Fibroblast of skin of right biceps (primary cell): ENCODE measurements at regions not wholly inside any gene's neighbourhood (a gene's known extent, or its start where the extent isn't known, plus 50 kb on each side); places are given as distances from the start of the nearest gene placed in this dataset.

ENCODE experiments used
- DNase-seq: peaks from one replicate; pipeline ENCODE4 v3.0.0-alpha.2; 2013

DNA sequence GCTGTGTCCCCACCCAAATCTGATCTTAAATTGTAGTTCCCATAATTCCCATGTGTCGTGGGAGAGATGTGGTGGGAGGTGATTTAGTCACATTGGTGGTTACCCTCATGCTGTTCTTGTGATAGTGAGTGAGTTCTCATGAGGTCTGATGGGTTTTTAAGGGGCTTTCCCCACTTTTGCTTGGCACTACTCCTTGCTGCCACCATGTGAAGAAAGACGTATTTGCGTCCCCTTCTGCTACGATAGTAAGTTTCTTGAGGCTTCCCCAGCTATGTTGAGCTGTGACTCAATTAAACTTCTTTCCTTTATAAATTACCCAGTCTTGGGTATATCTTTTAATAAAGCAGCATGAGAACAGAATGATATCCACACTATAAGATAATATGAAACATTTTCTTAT lies 1023.4 kb downstream of the TLE4 start:
- no peak for DNase-seq

DNA sequence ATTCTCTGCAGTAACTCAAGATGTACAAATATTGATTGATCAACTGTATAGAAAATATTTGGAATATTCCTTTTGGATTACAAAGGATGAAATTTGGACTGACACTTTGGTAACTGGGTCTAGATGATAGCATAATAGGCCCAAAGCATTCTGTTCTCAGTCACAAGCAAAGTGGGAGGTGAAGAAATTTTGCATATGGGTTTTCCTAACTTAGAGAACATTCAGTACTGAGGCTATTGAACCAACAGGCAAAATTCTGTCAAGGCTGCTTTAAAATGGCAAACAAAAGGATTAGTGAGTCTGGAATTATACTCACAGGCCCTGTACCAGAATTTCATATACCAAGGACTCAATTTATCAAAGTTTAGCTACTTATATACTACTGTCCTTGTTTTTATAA lies 1020.6 kb downstream of the TLE4 start:
- no peak for DNase-seq

DNA sequence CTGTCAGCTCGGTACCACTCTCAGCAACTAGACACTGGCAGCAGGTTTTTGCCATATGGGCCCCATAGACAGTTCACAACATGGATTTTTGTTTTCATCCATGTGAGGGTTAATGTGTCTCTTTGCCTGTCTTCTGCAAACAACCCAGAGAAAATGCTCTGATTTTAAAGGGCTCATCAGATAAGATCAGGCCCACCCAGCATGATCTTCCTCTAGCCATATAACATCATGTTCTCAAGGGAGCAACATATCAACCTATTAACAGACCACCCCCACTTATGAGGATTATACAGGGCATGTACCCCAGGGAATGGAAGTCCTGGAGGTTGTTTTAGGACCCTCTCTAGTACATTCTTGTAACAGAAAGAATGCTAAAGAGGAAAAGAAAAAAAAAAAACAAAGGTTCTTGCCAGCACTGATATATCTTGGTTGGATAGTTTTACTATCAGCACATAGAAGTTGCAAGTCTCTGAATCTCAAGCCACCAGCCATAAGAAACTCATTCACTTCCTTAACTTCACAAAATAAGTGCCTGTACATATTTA lies 1015.1 kb downstream of the TLE4 start:
- no peak for DNase-seq

DNA sequence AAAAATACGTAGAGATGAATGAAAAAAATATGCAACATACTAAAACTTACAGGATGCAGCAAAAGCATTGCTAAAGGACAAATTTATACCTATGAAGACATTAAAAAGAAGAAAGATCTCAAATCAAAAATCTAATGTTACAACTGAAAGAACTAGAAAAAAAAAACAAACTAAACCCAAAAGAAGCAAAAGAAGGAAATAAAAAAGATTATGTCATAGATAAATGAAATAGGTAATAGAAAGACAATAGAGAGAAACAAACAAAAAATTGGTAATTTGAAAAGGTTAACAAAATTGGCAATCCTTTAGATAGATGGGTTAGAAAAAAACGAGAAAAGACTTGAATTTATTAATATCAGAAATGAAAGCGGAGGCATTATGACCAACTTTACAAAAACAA lies 1000.2 kb downstream of the TLE4 start:
- DNase-seq: no peak

DNA sequence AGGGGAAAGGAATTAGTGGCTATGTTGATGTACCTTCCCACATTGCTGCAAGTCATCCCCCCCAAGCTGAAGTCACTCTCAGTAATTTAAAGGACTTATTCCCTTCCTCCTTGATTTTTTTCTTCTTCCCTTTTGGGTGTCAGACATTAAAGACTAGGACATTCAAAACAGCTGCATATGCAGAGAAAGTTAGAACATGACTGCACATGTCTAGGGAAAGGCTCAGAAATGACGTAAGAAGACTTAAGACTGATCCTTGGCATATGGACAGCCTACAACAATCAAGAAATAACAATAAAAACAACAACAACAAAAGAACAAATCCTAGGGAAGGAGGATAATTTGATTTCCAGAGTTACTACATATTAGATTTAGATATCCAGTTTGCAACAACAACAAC lies 997.5 kb downstream of the TLE4 start:
- no peak for DNase-seq

DNA sequence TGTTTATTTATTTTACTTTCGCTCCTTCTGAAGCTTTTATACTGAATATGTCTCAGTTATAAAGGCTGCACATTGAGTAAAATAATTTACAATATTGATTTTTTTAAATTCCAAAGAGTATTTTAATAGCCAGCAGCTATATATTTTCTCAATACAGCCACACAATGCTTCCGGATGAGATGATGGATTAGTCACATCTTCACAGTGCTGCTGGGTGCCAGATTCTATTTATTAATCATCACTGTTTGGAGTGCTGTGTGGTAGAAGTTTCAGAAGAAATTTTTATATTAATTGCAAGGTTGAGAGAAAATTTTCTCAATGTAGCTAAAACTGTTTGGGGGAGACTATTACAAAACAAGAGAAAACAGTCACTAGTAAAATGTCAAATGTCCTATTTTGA lies 989.8 kb downstream of the TLE4 start:
- DNase-seq: no peak

DNA sequence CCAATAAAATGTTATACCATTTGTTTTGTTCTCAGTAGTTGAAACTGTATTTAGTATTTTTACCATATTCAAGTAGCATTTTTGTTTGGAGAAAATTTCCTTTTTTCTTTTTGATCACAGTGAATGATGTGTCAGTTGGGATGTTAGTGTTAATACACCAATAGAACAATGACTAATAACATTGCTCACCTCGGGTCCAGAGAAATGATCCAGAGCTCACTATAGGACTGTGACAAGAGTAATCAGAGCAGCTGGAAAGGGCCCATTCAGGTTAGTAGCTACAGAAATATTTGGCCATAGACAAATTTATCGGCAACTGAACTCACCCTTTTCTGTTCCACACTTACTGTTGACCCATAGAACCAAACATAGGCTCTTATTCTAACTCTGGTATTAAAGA lies 989.2 kb downstream of the TLE4 start:
- DNase-seq: no peak

DNA sequence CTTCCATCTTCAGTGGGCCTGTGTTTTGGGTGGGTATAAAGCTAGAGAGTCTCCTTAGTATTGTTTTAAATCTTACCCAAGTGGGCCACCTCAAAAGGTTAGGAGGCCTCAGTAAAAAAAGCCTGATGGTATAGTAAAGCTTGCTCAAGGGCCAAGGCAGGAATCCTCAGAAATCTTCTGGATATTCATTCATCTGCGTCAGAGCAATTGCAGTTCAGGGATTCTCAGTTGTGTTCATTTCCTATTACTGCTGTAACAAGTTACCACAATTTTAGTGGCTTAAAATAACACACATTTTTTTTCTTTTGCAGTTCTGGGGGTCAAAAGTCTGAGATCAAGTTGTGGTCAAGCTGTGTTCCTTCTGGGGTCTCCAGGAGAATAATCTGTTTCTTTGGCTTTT lies 985.5 kb downstream of the TLE4 start:
- DNase-seq: no peak

DNA sequence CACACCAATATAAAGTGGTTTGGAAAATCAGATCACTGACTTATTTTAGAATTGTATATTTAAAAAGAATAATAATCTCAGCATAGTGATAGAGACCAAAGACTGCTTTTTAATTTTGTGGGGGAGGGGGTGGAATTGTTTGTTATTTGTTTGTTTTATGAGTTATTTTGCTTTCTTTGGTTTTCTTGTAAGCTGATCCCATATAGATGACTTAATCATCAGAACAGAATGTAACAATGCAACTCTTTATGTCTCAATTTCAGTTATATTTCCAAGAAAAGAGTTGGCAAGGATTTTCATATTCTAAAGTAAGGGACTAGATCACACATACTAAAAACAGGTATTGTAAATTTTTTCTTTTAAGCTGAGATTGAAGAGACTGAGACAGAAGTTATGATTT lies 984.9 kb downstream of the TLE4 start:
- no peak for DNase-seq

DNA sequence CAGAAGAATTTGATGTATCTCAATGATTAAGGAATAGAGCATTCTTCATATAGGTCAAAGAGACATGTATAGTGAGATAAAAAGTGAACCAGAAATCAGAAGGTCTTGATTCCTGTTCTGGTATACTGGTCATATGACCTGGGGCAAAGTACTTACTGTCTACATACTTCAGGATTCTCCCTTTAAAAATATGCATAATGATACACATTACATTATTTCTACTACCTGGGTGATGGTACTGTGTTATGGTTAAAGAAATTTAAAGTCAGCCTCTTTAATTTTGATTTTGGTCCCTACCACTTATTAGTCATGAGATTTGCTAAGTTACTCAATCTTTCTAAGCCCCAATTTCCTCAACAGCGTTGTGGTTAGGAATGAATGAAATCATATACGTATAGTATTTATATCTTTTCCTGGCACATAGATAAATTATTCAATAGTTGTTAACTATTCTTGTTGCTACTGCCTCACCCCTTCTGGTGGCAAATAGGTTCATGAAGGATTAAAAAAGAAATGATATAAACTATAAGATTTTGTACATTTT lies 984.1 kb downstream of the TLE4 start:
- peak; percentile 18 for DNase-seq

DNA sequence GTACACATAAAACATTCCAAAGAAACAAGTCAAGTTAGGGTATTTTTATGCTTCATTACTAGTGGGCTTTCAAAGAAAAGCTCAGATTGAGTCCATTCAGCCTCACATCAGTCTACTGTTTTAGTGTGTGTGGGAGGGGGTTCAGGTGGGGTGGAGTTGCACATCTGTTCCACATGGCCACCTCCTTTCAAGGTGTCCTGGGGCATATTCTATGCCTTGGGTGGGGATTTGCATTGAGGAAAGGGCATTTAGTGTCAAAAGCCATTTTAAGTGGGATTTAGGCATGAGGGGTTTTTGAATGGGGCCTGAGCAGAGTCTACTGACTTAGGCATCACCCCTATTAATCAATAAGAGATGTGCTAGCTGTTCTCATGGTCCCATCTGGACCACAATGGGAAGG lies 983.1 kb downstream of the TLE4 start:
- DNase-seq: no peak

DNA sequence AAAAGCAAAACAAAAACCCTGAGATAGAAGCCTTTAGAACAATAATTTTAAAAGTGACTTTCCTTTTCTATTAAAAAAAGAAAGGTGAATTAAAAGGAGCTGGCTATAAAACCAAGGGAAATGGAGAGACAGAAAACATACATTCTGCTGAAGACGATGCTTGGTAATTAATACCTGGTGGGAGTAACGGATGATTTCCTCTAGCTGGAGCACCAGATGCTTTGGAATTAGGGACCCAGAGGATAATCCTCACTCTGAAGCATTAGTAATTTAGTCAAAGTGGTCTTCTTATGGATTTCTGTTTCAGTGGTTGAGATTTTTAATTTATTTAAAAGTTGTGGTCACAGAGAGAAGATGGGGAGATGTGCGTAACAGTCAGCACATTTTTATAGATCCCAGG lies 982.5 kb downstream of the TLE4 start:
- DNase-seq: no peak

DNA sequence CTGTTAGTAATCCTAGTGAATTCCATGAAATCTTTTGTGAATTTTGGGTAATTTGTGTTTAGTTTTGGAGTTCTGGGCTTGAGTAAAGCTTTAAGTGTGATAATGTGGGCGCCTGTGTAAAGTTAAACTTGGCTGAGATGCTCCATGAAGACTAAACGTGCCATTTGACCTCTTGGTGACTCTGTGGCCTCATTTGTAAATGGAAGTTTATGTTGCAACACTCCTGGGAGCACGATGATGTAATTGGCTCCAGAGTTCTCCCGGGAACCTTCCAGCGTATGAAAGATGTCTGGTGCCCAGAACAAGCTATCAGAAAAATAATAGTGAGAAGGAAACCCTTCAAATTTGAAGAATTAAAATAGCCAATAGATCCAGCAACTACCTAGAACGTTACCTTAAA lies 981.2 kb downstream of the TLE4 start:
- DNase-seq: no peak

DNA sequence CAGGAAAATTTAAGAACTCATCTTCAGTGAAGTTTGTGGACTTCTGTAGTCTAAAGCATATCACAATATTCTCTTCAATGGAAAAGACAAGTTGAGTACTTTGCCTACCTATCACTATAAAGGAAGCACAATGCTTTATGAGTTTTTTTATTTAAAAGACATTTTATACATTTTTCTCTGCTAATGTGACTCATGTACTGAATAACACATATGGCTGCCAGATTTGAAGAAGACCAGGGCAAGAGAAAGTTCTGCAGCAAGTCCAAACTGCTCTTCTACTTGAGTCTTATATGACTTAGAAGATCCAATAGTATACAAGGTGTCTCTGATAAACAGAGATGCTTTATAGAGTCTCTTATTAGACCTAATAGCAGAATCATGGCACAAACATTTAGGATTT lies 978.4 kb downstream of the TLE4 start:
- no peak for DNase-seq

DNA sequence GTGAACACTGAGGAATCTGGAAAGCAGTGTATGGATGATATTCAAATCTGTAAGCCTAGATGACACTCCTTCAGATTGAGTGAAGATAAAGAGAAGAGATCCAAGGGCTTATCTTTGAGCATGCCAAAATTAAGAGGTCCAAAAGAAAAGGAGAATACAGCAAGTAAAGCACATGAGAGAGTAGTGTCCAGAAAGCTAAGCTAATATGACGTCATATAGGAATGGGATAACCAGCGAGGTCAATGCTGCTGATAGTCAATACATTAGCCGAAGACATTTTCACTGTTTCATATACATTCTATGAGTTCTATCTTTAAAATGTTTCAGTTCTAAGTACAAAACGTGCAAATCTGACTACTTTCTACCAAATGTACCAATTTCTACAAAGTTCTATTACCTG lies 975.8 kb downstream of the TLE4 start:
- no peak for DNase-seq

DNA sequence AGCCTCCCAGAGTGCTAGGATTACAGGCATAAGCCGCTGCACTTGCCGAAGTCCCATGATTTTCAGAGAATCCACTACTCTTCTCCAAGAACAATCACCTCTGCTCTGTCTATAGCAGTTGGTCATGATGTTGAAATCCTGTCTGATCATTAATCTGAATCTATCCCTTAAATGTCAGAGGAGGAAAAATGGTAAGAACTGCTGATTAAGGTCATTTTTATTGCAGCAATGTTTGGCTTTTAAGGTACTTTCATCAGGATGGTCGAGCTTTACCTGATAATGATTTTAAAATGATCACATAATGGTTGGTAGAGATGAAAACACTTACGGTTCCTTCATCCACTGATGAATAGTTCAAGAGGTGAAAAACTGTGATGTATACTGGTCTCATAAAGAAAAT lies 968.6 kb downstream of the TLE4 start:
- no peak for DNase-seq

DNA sequence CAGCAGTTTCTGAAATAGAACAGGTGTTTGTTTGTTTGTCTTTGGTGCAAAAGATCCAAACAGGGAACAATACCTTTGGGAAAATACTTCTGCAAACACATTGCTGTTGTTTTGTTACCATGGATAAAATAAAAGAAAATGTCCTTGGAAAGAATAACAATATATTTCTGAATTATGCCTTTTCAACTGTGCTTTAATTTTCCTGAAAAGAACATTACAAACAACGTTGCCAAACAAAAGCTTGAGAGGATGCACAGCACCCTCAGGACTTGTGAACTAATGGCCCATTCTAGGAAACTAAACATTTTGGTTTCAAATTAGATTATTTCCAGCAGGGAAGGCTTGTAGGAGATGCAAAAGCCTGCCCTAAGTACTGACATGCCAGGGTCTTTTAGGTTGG lies 967.2 kb downstream of the TLE4 start:
- DNase-seq: no peak

DNA sequence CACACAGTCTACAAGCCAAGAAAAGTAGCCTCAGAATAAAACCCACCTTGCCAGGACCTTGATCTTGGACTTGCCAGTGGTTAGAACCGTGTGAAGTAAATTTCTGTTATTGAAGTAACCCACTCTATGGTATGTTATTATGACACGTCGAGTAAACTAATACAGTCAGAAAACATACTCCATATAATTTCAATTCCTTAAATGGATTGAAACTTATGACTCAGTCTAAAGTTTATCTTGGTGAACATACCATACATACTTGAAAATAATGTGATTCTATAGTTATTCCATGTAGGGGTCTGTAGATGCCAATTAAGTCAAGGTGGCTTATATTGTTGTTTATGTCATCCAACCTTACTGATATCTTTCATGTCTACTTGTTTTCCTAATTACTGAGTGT lies 950.7 kb downstream of the TLE4 start:
- DNase-seq: peak; percentile 7

DNA sequence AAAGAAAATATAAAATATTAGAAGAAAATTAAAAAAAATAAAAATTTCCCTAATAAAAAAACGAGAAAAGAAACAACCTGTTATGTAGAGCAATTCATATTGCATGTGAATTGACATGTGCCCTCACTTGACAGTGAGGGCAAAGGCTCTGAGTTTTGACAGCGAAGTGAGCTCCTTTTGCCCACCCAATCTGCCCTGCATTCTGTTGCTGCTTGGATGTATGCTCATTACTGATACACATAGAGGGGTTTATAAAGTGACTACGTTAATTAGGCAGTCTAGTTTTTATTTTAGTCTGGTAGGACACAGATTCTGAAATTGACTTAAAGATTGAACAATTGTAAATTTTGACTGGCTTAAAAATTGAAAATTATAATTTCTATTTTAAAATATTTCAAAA lies 949.4 kb downstream of the TLE4 start:
- no peak for DNase-seq

DNA sequence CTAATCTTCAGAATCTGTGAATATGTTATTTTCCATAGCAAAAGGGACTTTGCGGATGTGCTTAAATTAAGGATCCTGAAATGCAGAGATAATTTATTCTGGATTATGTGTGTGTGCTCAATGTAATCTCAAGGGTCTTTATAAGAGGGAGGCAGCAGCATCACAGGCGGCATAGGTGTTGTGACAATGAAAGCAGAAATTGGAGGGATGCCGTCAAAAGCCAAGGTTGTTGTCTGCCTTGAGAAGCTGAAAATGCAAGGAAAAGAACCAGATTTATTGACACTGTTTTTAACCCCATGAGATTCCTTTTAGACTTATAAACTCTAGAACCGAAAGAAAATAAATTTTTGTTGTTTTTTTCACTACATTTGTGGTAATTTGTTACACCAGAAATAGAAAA lies 948.5 kb downstream of the TLE4 start:
- no peak for DNase-seq

DNA sequence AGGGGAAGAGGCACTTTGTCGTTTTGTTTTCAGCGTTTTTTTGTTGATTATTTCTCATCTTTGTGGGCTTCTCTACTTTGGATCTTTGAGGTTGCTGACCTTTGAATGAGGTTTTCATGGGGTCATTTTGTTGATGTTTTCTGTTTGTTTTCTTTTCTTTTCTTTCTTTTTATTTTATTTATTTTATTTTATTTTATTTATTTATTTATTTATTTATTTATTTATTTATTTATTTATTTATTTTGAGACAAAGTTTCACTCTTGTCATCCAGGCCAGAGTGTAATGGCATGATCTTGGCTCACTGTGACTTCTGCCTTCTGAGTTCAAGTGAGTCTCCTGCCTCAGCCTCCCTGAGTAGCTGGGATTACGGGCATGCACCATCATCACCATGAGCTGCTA lies 946.7 kb downstream of the TLE4 start:
- no peak for DNase-seq

DNA sequence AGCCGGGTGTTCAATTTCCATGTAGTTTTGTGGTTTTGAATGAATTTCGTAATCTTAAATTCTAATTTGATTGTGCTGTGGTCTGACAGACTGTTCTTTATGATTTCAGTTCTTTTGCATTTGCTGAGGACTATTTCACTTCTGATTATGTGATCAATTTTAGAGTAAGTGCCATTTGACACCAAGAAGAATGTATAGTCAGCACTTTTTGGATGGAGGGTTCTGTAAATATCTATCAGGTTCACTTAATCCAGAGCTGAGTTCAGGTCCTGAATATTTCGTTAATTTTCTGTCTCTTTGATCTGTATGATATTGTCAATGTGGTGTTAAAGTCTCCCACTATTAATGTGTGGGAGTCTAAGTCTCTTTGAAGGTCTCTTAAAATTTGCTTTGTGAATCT lies 944.9 kb downstream of the TLE4 start:
- DNase-seq: no peak

DNA sequence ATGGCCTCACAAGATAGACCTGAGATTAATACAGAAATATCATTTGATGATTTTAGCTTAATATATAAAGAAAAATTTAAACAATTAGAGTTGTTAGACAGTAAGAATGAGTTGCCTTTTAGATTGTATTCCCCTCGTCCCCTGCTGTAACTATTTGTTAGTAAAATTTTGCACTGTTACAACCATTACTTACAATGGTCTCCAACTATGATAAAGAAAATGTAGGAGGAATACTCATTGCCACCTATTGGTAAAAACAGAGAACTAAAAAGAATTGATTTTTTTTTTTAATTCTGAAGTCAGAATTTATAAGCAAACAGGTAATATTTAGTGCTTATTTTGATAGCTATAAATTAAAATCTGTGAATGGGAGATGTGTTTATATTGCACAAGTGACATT lies 937.6 kb downstream of the TLE4 start:
- no peak for DNase-seq

DNA sequence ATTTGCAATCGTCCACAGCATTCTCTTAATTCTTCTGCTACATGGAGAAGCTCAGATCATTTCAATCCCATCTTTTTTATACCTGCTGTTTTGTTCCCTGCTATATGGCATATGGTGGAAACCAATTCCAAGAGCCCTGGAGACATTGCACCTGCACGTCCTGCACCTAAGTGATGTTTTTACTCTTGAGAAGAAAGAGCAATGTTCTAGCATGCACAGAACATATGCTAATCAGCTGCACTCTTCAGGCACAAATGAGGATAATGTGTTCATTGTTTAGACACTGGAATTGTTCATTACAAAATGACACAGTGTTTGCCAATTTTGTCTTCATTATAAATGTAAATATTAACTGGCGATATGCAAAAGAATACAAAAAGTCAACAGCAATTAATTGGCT lies 935.8 kb downstream of the TLE4 start:
- DNase-seq: no peak

DNA sequence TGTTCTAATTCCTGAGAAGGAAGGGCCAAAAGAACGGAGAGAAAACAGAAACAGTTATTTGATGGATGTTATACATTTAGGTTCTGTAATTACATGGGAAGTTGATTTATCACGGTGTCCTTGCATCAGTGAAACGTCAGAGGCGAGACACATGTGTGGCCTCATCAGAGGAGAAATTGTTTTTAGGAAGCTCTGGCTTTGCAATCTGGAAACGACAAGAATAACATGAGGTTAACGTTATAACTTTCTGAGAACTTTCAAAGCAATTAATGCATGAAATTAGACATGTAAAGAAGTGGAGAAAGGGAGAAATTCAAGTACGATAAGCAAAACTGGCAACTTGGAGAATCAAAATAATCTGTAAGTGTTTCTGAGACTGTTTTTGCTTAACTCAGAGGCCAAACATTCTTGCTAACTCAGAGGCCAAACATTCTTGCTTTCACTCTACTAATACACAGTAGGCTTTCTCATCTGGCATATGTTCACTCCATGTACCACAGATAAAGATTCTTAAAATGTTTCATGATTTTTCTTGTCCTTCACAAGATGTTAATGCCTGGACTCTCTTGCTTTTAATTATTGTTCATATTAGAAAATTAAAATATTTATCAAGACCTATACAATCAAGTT lies 933.0 kb downstream of the TLE4 start:
- no peak for DNase-seq
